Esophagus squamous epithelium (tissue), 5 donors: ENCODE measurements at regions not wholly inside any gene's neighbourhood (a gene's known extent, or its start where the extent isn't known, plus 50 kb on each side); places are given as distances from the start of the nearest gene placed in this dataset.
"Not testable (repeated sequence)": the region's sequence is repeated elsewhere in the genome, so short reads cannot be mapped to it uniquely, and the experiment has no call there.

ENCODE experiments used
- DNase-seq: peaks from one replicate; lab custom pipeline; 2025; lab: John Stamatoyannopoulos, UW
- H3K27ac ChIP-seq, 4 donors: fragments of 200-600 bp; sonication (generic); one replicate each; pipeline ENCODE4 v1.5.1; 2016 to 2019; ENCODE audit warnings: mild to moderate bottlenecking in 1 of 4
- H3K27me3 ChIP-seq, 4 donors: fragments of 200-600 bp; sonication (generic); 1 replicate in 3 of 4; 2 replicates in 1 of 4; pipeline versions ENCODE4 v1.5.1 to v1.6.0; 2017 to 2021; ENCODE audit warnings: antibody characterized with exemption in 1 of 4
- H3K36me3 ChIP-seq, 3 donors: fragments of 200-600 bp; sonication (generic); one replicate each; pipeline ENCODE4 v1.5.1; 2016 to 2019
- H3K4me1 ChIP-seq, 3 donors: fragments of 200-600 bp; sonication (generic); one replicate each; pipeline ENCODE4 v1.5.1; 2017 to 2019
- H3K4me3 ChIP-seq, 4 donors: fragments of 200-600 bp; sonication (generic); 1 replicate in 3 of 4; 2 replicates in 1 of 4; pipeline ENCODE4 v1.5.1; 2016 to 2019; ENCODE audit warnings: mild to moderate bottlenecking in 2 of 4, moderate library complexity in 1 of 4
- H3K9me3 ChIP-seq, 3 donors: fragments of 200-600 bp; sonication (generic); one replicate each; pipeline ENCODE4 v1.5.1; 2016 to 2019
- POLR2A ChIP-seq, 4 donors: fragments of 450-650 bp; IDR thresholded peaks; one replicate each; pipeline ENCODE4 v1.6.1; 2017; ENCODE audit warnings: antibody characterized with exemption in 4 of 4, mild to moderate bottlenecking in 4 of 4, moderate library complexity in 3 of 4
- WGBS, 2 donors: methylation state at CpG; one replicate each; pipeline ENCODE4 v1.1.5; 2018; 5-methylcytosine and 5-hydroxymethylcytosine counted together
- intact Hi-C: fragments of 100-400 bp; cut with DNase I; formaldehyde crosslinking; loops from one replicate; pipeline ENCODE4 v1.15.0; 2022
- TF ChIP-seq, protein P1 (sequence below), 6 experiments: fragments of 450-650 bp in 4 of 6; fragments of 200-600 bp in 2 of 6; sonication (generic) in 2 of 6; IDR thresholded peaks; one replicate each; pipeline ENCODE4 v1.5.1; 2016 to 2019; ENCODE audit warnings: antibody characterized with exemption in 6 of 6, mild to moderate bottlenecking in 4 of 6, moderate library complexity in 4 of 6
- donor health status: DM: yes; HTN: yes; CAD: no.

DNA sequence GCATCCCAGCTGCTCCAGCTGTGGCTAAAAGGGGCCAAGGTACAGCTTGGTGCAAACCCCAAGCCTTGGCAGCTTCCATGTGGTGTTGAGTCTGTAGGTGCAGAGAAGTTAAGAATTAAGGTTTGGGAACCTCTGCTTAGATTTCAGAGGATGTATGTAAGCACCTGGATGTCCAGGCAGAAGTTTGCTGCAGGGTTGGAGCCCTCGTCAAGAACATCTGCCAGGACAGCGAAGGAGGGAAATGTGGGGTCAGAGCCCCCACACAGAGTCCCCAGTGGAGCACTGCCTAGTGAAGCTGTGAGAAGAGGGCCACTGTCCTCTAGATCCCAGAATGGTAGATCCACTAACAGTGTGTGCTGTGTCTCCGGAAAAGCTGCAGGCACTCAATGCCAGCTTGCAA lies 236.2 kb upstream of the ADRA1B start:
- DNase-seq: no peak
- no peaks in the 10 kb centered on the region for H3K27me3 ChIP-seq
- H3K4me1 ChIP-seq: no peaks in the 10 kb centered on the region
- 29 to 77% methylated on average over 2 to 3 of the region's 3 CpGs for WGBS, 2 donors
- H3K9me3 ChIP-seq: no peaks in the 10 kb centered on the region
- H3K27ac ChIP-seq: no peak overlapping the region
- H3K4me3 ChIP-seq: no peak overlapping the region
- TF ChIP-seq, protein P1, sequence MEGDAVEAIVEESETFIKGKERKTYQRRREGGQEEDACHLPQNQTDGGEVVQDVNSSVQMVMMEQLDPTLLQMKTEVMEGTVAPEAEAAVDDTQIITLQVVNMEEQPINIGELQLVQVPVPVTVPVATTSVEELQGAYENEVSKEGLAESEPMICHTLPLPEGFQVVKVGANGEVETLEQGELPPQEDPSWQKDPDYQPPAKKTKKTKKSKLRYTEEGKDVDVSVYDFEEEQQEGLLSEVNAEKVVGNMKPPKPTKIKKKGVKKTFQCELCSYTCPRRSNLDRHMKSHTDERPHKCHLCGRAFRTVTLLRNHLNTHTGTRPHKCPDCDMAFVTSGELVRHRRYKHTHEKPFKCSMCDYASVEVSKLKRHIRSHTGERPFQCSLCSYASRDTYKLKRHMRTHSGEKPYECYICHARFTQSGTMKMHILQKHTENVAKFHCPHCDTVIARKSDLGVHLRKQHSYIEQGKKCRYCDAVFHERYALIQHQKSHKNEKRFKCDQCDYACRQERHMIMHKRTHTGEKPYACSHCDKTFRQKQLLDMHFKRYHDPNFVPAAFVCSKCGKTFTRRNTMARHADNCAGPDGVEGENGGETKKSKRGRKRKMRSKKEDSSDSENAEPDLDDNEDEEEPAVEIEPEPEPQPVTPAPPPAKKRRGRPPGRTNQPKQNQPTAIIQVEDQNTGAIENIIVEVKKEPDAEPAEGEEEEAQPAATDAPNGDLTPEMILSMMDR (IDR thresholded peaks at IDR 0.05): no peak
- no peak for TF ChIP-seq POLR2A (IDR thresholded peaks at IDR 0.05)
- H3K36me3 ChIP-seq: no peaks in the 10 kb centered on the region
- intact Hi-C loops: no loop called here

DNA sequence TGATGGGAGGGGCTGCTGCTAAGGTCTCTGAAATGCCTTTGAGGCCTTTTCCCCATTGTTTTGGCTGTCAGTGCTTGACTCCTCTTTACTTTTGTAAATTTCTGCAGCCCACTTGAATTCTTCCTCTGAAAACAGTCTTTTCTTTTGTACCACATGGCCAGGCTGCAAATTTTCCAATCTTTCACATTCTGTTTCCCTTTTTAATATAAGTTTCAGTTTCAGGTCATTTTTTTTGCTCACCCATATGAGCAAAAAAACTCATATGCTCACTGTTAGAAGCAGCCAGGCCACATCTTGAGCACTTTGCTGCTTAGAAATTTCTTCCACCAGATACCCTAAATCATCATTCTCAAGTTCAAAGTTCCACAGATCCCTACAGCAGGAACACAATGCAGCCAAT lies 234.6 kb upstream of the ADRA1B start:
- Histone ChIP-seq H3K4me3 (no peak overlapping the region), H3K4me1 (no peaks in the 10 kb centered on the region), H3K27ac (no peak overlapping the region), H3K27me3 (no peaks in the 10 kb centered on the region), H3K9me3 (no peaks in the 10 kb centered on the region), H3K36me3 (no peaks in the 10 kb centered on the region)
- no peak for DNase-seq
- TF ChIP-seq, protein P1 (IDR thresholded peaks at IDR 0.05): no peak
- no peak for TF ChIP-seq POLR2A (IDR thresholded peaks at IDR 0.05)
- intact Hi-C loops: no loop called here

DNA sequence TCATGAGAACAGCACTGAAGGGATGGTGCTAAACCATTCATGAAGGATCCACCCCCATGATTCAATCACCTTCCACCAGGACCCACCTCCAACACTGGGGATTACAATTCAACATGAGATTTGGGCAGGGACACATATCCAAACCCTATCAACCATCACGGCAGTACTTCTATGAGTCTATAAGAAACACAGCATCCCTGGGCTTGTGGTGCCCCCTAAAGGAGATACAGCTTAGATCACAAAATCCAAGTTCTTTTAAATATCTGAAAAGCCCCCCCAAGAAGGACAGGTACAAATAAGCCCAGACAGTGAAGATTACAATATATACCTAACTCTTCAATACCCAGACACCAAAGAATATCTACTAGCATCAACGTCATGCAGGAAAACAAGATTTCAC lies 233.7 kb upstream of the ADRA1B start:
- no peaks in the 10 kb centered on the region for H3K9me3 ChIP-seq
- no peaks in the 10 kb centered on the region for H3K27me3 ChIP-seq
- no peak overlapping the region for H3K4me3 ChIP-seq
- 56 to 67% methylated on average over 2 of the region's 2 CpGs for WGBS, 2 donors
- TF ChIP-seq POLR2A (IDR thresholded peaks at IDR 0.05): no peak
- TF ChIP-seq, protein P1 (IDR thresholded peaks at IDR 0.05): no peak
- intact Hi-C loops: no loop called here
- no peak overlapping the region for H3K27ac ChIP-seq
- no peak for DNase-seq
- H3K36me3 ChIP-seq: no peaks in the 10 kb centered on the region
- no peaks in the 10 kb centered on the region for H3K4me1 ChIP-seq

DNA sequence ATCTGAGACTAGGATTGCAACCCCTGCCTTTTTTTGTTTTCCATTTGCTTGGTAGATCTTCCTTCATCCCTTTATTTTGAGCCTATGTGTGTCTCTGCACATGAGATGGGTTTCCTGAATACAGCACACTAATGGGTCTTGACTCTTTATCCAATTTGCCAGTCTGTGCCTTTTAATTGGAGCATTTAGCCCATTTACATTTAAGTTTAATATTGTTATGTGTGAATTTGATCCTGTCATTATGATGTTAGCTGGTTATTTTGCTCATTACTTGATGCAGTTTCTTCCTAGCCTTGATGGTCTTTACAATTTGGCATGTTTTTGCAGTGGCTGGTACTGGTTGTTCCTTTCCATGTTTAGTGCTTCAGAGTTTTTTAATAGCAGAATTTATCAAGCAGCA lies 228.4 kb upstream of the ADRA1B start:
- H3K27ac ChIP-seq, H3K9me3 ChIP-seq, H3K4me1 ChIP-seq, H3K36me3 ChIP-seq, intact Hi-C loops, H3K27me3 ChIP-seq, H3K4me3 ChIP-seq, DNase-seq: not testable (repeated sequence)

DNA sequence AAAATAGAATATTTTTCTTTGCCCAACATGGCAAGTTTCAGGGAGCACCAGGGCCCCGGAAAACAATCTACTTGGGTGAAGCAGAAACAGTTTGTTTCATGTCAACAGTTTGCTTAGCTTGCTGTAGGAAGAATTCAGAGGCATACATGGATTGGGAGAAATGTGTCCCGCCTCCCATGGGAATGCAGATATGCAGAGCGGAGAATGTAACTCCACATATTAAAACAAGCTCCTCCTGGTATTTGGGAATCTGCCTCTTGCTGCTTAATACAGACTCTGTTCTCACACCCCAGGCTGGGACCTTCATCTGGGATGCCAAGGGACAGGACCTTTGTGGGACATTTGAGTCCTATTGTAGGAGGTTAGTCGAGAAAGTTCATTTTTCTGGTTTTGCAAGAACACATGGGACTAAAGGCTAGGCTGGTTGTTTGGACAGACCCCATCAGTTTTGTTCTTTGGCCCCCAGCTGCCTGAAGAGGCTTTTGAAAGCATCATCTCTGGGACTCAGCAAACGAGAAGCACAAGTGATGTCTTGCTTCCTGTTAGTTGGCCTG lies 220.5 kb upstream of the ADRA1B start:
- Histone ChIP-seq H3K4me1 (no peaks in the 10 kb centered on the region), H3K4me3 (no peak overlapping the region), H3K36me3 (no peaks in the 10 kb centered on the region), H3K9me3 (no peaks in the 10 kb centered on the region), H3K27ac (no peak overlapping the region), H3K27me3 (no peaks in the 10 kb centered on the region)
- 35 to 46% methylated on average over 5 of the region's 5 CpGs for WGBS, 2 donors
- intact Hi-C loops: no loop called here
- TF ChIP-seq, protein P1 (IDR thresholded peaks at IDR 0.05): no peak
- no peak for TF ChIP-seq POLR2A (IDR thresholded peaks at IDR 0.05)
- no peak for DNase-seq

DNA sequence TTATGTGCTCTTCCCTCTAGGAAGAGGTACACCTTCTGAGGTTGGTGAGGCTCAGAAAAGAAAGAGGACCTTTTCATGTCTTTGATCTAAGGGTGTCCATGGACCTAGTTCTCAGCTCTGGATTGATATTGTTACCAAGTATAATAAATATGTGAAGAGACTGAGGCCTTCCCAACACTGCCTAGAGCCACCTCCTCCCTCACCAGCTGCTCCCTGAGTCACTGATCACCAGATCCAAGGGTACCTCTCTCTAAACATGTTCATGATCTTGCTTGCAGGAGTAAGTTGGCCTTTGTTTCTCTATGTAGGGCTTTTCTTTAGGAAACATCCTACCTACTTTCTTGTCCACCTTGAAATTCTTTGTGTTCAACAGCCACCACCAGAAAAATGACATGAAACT lies 218.8 kb upstream of the ADRA1B start:
- Histone ChIP-seq H3K36me3 (no peaks in the 10 kb centered on the region), H3K4me1 (no peaks in the 10 kb centered on the region), H3K9me3 (no peaks in the 10 kb centered on the region), H3K4me3 (no peak overlapping the region), H3K27ac (no peak overlapping the region), H3K27me3 (no peaks in the 10 kb centered on the region)
- no peak for DNase-seq
- intact Hi-C loops: no loop called here
- no peak for TF ChIP-seq POLR2A (IDR thresholded peaks at IDR 0.05)
- TF ChIP-seq, protein P1 (IDR thresholded peaks at IDR 0.05): no peak
